GM23338 (cell line): ENCODE measurements at regions not wholly inside any gene's neighbourhood (a gene's known extent, or its start where the extent isn't known, plus 50 kb on each side); places are given as distances from the start of the nearest gene placed in this dataset.

Source experiments
- ATAC-seq: fragments of 200-7000 bp; cut with Tn5 transposase; 3 replicates; pipeline ENCODE4 v1.9.1; 2020
- DNase-seq: peaks from one replicate; pipeline ENCODE4 v3.0.0-alpha.2; 2015; ENCODE audit warnings: low spot score
- H2AFZ ChIP-seq: fragments of 200-600 bp; sonication (generic); 2 replicates; pipeline ENCODE4 v1.8.0; 2016; ENCODE audit warnings: antibody characterized with exemption, mild to moderate bottlenecking, moderate library complexity
- H3F3A ChIP-seq: fragments of 200-600 bp; sonication (generic); replicated peaks from 2 replicates; pipeline ENCODE4 v1.8.0; 2017; ENCODE audit warnings: antibody characterized with exemption, mixed run types, low read depth
- H3K27ac ChIP-seq: fragments of 200-600 bp; sonication (generic); 2 replicates; pipeline ENCODE4 v1.6.1; 2016; ENCODE audit warnings: low read depth
- H3K27me3 ChIP-seq: fragments of 200-600 bp; sonication (generic); 2 replicates; pipeline ENCODE4 v1.8.0; 2016; ENCODE audit warnings: mild to moderate bottlenecking, mixed run types, moderate library complexity; ENCODE audit not compliant: insufficient read depth
- H3K36me3 ChIP-seq: fragments of 200-600 bp; sonication (generic); 2 replicates; pipeline ENCODE4 v1.8.0; 2016; ENCODE audit warnings: mild to moderate bottlenecking; ENCODE audit not compliant: insufficient read depth
- H3K4me1 ChIP-seq: fragments of 200-600 bp; sonication (generic); 2 replicates; pipeline ENCODE4 v1.8.0; 2016; ENCODE audit warnings: mild to moderate bottlenecking, moderate library complexity; ENCODE audit not compliant: insufficient read depth
- H3K4me2 ChIP-seq: fragments of 200-600 bp; sonication (generic); 2 replicates; pipeline ENCODE4 v1.7.1; 2017; ENCODE audit warnings: mixed run types
- H3K4me3 ChIP-seq: fragments of 200-600 bp; sonication (generic); 2 replicates; pipeline ENCODE4 v1.6.1; 2016; ENCODE audit warnings: mixed run types
- H3K79me2 ChIP-seq: fragments of 200-600 bp; sonication (generic); replicated peaks from 2 replicates; pipeline ENCODE4 v1.8.0; 2017; ENCODE audit warnings: mild to moderate bottlenecking; ENCODE audit not compliant: insufficient read depth
- H3K9me2 ChIP-seq: fragments of 200-600 bp; sonication (generic); 2 replicates; pipeline ENCODE4 v1.8.0; 2017; ENCODE audit not compliant: insufficient read depth
- H4K20me1 ChIP-seq: fragments of 200-600 bp; sonication (generic); replicated peaks from 2 replicates; pipeline ENCODE4 v1.8.0; 2017; ENCODE audit warnings: mild to moderate bottlenecking; ENCODE audit not compliant: insufficient read depth
- H3K27ac Mint-ChIP-seq: 2 replicates; pipeline ENCODE4 v1.8.0; 2020; ENCODE audit warnings: inconsistent platforms, mild to moderate bottlenecking, moderate library complexity, mixed read lengths
- H3K27me3 Mint-ChIP-seq: 3 replicates; pipeline ENCODE4 v1.8.0; 2022; ENCODE audit warnings: low read depth, mild to moderate bottlenecking, moderate library complexity, mixed read lengths, inconsistent platforms; ENCODE audit not compliant: insufficient read depth, poor library complexity
- H3K36me3 Mint-ChIP-seq: 3 replicates; pipeline ENCODE4 v1.8.0; 2021; ENCODE audit warnings: low read depth, mild to moderate bottlenecking, inconsistent platforms, moderate library complexity, mixed read lengths
- H3K4me1 Mint-ChIP-seq: 3 replicates; pipeline ENCODE4 v1.8.0; 2020; ENCODE audit warnings: mild to moderate bottlenecking, inconsistent platforms, mixed read lengths
- H3K4me3 Mint-ChIP-seq: 3 replicates; pipeline ENCODE4 v1.8.0; 2021; ENCODE audit warnings: moderate library complexity, mild to moderate bottlenecking, inconsistent platforms, mixed read lengths
- H3K9me3 Mint-ChIP-seq: 3 replicates; pipeline ENCODE4 v1.8.0; 2020; ENCODE audit warnings: moderate library complexity, mild to moderate bottlenecking, inconsistent platforms, mixed read lengths
- CREB1 ChIP-seq: fragments of 250-450 bp; sonication (Bioruptor Pico); IDR thresholded peaks from 2 replicates; pipeline ENCODE4 v1.5.0; 2020; ENCODE audit warnings: low read depth, mild to moderate bottlenecking, moderate library complexity
- EZH2 ChIP-seq: fragments of 200-600 bp; sonication (generic); IDR thresholded peaks from one replicate; pipeline ENCODE4 v1.8.0; 2017; ENCODE audit warnings: antibody characterized with exemption, mild to moderate bottlenecking, low read depth; ENCODE audit not compliant: unreplicated experiment
- EZH2phosphoT487 ChIP-seq: fragments of 200-600 bp; sonication (generic); IDR thresholded peaks from one replicate; pipeline ENCODE4 v1.8.1; 2018; ENCODE audit warnings: antibody characterized with exemption; ENCODE audit not compliant: unreplicated experiment
- JUNB ChIP-seq: IDR thresholded peaks from one replicate; pipeline ENCODE4 v1.6.1; 2016; ENCODE audit warnings: antibody characterized with exemption; ENCODE audit not compliant: unreplicated experiment
- NANOG ChIP-seq: IDR thresholded peaks from 2 replicates; pipeline ENCODE4 v1.6.1; 2016; ENCODE audit warnings: antibody characterized with exemption, borderline replicate concordance
- POLR2AphosphoS5 ChIP-seq: IDR thresholded peaks from 2 replicates; pipeline ENCODE4 v1.6.1; 2016; ENCODE audit warnings: antibody characterized with exemption, low read depth
- STAT1 ChIP-seq: IDR thresholded peaks from one replicate; pipeline ENCODE4 v1.6.1; 2016; ENCODE audit warnings: antibody characterized with exemption; ENCODE audit not compliant: unreplicated experiment
- ZNF114 ChIP-seq: fragments of 250-450 bp; sonication (Bioruptor Pico); IDR thresholded peaks from 2 replicates; pipeline ENCODE4 v1.5.0; 2020; ENCODE audit warnings: mild to moderate bottlenecking, moderate library complexity
- ZNF331 ChIP-seq: fragments of 250-450 bp; sonication (Bioruptor Pico); IDR thresholded peaks from 2 replicates; pipeline ENCODE4 v1.5.0; 2020; ENCODE audit warnings: low read depth, mild to moderate bottlenecking, moderate library complexity
- TF ChIP-seq, protein P1 (sequence below), 2 experiments: fragments of 200-600 bp in 1 of 2; sonication (generic) in 1 of 2; conservative IDR thresholded peaks; 2 replicates each; pipeline versions ENCODE4 v1.5.1 to v1.6.1; 2016 to 2017; ENCODE audit warnings: antibody characterized with exemption in 2 of 2, low read depth in 2 of 2, mild to moderate bottlenecking in 2 of 2, moderate library complexity in 1 of 2
- TF ChIP-seq, protein P2 (sequence below): IDR thresholded peaks from 2 replicates; pipeline ENCODE4 v1.6.1; 2016; ENCODE audit warnings: antibody characterized with exemption

DNA sequence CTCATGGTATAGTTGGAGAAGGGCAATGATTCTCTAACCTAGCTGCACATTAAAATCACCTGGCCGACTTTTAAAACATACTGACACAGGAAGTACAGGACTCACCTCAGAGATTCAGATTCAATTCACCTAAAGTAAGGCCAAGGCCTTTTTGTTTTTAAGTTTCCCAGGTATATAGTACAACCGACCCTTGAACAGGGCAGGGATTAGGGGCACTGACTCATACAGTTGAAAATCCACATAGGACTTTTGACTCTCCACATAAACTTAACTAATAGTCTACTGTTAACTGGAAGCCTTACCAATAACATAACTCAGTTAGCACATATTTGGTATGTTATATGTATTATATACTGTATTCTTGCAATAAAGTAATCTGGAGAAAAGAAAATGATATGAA, 129.5 kb upstream of the ABI3BP start:
- H3K36me3 Mint-ChIP-seq: no peaks in the 10 kb centered on the region
- no peak for DNase-seq

DNA sequence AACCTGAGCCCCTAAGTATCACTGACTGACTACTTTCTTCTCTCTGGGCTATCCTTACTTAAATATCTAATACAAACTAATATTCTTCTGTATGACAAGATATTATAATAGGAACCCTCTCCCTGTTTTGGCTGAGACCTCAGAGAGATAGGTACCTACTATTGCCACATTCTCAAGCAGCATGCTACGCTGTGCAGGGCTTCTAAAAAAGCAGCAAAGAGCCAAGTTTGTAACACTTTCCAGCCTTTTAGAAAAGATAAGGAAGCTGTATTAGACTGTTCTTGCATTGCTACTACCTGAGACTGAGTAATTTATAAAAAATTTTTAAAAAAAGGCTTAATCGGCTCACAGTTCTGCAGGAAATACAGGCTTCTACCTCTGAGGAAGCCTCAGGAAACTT, 126.8 kb upstream of the ABI3BP start:
- H2AFZ ChIP-seq: no peak overlapping the region
- TF ChIP-seq, protein P1, sequence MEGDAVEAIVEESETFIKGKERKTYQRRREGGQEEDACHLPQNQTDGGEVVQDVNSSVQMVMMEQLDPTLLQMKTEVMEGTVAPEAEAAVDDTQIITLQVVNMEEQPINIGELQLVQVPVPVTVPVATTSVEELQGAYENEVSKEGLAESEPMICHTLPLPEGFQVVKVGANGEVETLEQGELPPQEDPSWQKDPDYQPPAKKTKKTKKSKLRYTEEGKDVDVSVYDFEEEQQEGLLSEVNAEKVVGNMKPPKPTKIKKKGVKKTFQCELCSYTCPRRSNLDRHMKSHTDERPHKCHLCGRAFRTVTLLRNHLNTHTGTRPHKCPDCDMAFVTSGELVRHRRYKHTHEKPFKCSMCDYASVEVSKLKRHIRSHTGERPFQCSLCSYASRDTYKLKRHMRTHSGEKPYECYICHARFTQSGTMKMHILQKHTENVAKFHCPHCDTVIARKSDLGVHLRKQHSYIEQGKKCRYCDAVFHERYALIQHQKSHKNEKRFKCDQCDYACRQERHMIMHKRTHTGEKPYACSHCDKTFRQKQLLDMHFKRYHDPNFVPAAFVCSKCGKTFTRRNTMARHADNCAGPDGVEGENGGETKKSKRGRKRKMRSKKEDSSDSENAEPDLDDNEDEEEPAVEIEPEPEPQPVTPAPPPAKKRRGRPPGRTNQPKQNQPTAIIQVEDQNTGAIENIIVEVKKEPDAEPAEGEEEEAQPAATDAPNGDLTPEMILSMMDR (conservative IDR thresholded peaks at IDR 0.05; ENCODE audit: low read depth in 2 of 2): no peak
- TF ChIP-seq, protein P2, sequence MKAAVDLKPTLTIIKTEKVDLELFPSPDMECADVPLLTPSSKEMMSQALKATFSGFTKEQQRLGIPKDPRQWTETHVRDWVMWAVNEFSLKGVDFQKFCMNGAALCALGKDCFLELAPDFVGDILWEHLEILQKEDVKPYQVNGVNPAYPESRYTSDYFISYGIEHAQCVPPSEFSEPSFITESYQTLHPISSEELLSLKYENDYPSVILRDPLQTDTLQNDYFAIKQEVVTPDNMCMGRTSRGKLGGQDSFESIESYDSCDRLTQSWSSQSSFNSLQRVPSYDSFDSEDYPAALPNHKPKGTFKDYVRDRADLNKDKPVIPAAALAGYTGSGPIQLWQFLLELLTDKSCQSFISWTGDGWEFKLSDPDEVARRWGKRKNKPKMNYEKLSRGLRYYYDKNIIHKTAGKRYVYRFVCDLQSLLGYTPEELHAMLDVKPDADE: no peak
- TF ChIP-seq EZH2 (no peak), NANOG (no peak), POLR2AphosphoS5 (no peak), CREB1 (no peak), JUNB (no peak), ZNF331 (no peak)

More for the DNA sequence above, 129.5 kb upstream of the ABI3BP start:
- no peaks in the 10 kb centered on the region for H3K9me3 Mint-ChIP-seq
- H3K4me1 Mint-ChIP-seq: no peaks in the 10 kb centered on the region
- Histone ChIP-seq H3K9me2 (peaks cover 8% of the 10 kb centered on the region; the same call in 1 of the 2 replicates), H3K27me3 (no peaks in the 10 kb centered on the region), H3F3A (no peaks in the 10 kb centered on the region), H4K20me1 (no peaks in the 10 kb centered on the region), H3K4me3 (no peak overlapping the region), H3K4me1 (no peaks in the 10 kb centered on the region), H3K27ac (no peak overlapping the region), H2AFZ (no peak overlapping the region), H3K79me2 (no peaks in the 10 kb centered on the region), H3K4me2 (no peak overlapping the region), H3K36me3 (no peaks in the 10 kb centered on the region)
- no peak for ATAC-seq
- no peak for TF ChIP-seq STAT1
- TF ChIP-seq, protein P1 (conservative IDR thresholded peaks at IDR 0.05; ENCODE audit: low read depth in 2 of 2): no peak
- TF ChIP-seq CREB1: no peak
- no peak for TF ChIP-seq ZNF114 (CRISPR knock-in tag)
- no peak for TF ChIP-seq EZH2phosphoT487
- no peak overlapping the region for H3K4me3 Mint-ChIP-seq
- no peak overlapping the region for H3K27ac Mint-ChIP-seq
- no peaks in the 10 kb centered on the region for H3K27me3 Mint-ChIP-seq

More for the DNA sequence above, 126.8 kb upstream of the ABI3BP start:
- no peaks in the 10 kb centered on the region for H3K27me3 ChIP-seq
- no peak for ATAC-seq
- H3K4me1 ChIP-seq: no peaks in the 10 kb centered on the region
- no peaks in the 10 kb centered on the region for H3K79me2 ChIP-seq
- Mint-ChIP-seq H3K27me3 (no peaks in the 10 kb centered on the region), H3K36me3 (no peaks in the 10 kb centered on the region), H3K4me1 (no peaks in the 10 kb centered on the region), H3K9me3 (no peaks in the 10 kb centered on the region), H3K4me3 (no peak overlapping the region), H3K27ac (no peak overlapping the region)
- no peak overlapping the region for H3K27ac ChIP-seq
- no peak overlapping the region for H3K4me3 ChIP-seq
- H3K9me2 ChIP-seq: peaks cover 8% of the 10 kb centered on the region; the same call in 1 of the 2 replicates
- H3K4me2 ChIP-seq: no peak overlapping the region
- H4K20me1 ChIP-seq: no peaks in the 10 kb centered on the region
- DNase-seq: no peak
- H3K36me3 ChIP-seq: no peaks in the 10 kb centered on the region
- no peaks in the 10 kb centered on the region for H3F3A ChIP-seq
